GM12878 (cell line): ENCODE measurements at regions not wholly inside any gene's neighbourhood (a gene's known extent, or its start where the extent isn't known, plus 50 kb on each side); places are given as distances from the start of the nearest gene placed in this dataset.

Source experiments
- ATAC-seq: fragments of 200-7000 bp; cut with Tn5 transposase; 3 replicates; pipeline ENCODE4 v1.9.1; 2020; ENCODE audit warnings: mild to moderate bottlenecking, moderate library complexity
- BruUV-seq: library from RNA; stranded (reverse); fragments of 400-500 nt; replicated peaks from 2 replicates; lab custom pipeline; 2021; lab: Mats Ljungman, UMichigan
- CTCF ChIA-PET: fragments of 300-600 bp; sonication (Branson Sonifier 250); formaldehyde crosslinking; extraction: SDS; loops from one replicate; lab custom pipeline; 2021; ENCODE audit warnings: inconsistent platforms; lab: Yijun Ruan, JAX
- POLR2A ChIA-PET: fragments of 350-600 bp; formaldehyde crosslinking; extraction: SDS; loops from one replicate; lab custom pipeline; 2021; ENCODE audit warnings: inconsistent platforms; lab: Charles Lee
- RAD21 ChIA-PET: fragments of 300-600 bp; sonication (Branson Sonifier 250); formaldehyde crosslinking; loops from one replicate; lab custom pipeline; 2023; ENCODE audit warnings: antibody characterized with exemption; ENCODE audit not compliant: unreplicated experiment; lab: Charles Lee
- SMC1A ChIA-PET: fragments of 300-600 bp; sonication (Branson Sonifier 250); formaldehyde crosslinking; loops from one replicate; lab custom pipeline; 2023; ENCODE audit not compliant: unreplicated experiment, uncharacterized antibody; lab: Charles Lee
- DNase-seq: peaks from one replicate; pipeline ENCODE4 v3.0.0-alpha.2; 2011; ENCODE audit warnings: low read depth, low spot score
- FAIRE-seq: peaks from 3 replicates; lab custom pipeline; 2011; peaks lifted over from hg19 to GRCh38; lab: Jason Lieb, UNC
- H2AFZ ChIP-seq: 2 replicates; pipeline ENCODE4 v1.6.0; 2011; ENCODE audit warnings: low read depth, low read length, control low read depth; ENCODE audit not compliant: control insufficient read depth
- H3K27ac ChIP-seq: 2 replicates; pipeline ENCODE4 v1.5.1; 2011; ENCODE audit warnings: control low read depth; ENCODE audit not compliant: control insufficient read depth, insufficient read depth
- H3K27me3 ChIP-seq, 2 experiments: replicated peaks in 1 of 2; 2 replicates each; pipeline versions ENCODE4 v1.6.0 to v1.6.1; 2011; ENCODE audit warnings: low read length in 1 of 2; ENCODE audit not compliant: control insufficient read depth in 2 of 2, insufficient read depth in 2 of 2
- H3K36me3 ChIP-seq, 2 experiments: 2 replicates each; pipeline ENCODE4 v1.5.1; 2011; ENCODE audit warnings: low read length in 1 of 2; ENCODE audit not compliant: control insufficient read depth in 2 of 2, insufficient read depth in 2 of 2
- H3K4me1 ChIP-seq: 2 replicates; pipeline ENCODE4 v1.6.1; 2011; ENCODE audit warnings: mild to moderate bottlenecking, low read length, moderate library complexity, mixed read lengths; ENCODE audit not compliant: control insufficient read depth, insufficient read depth
- H3K4me2 ChIP-seq: 2 replicates; pipeline ENCODE4 v1.6.0; 2011; ENCODE audit warnings: control low read depth; ENCODE audit not compliant: control insufficient read depth, insufficient read depth
- H3K4me3 ChIP-seq: fragments of 200-600 bp; sonication (generic); 2 replicates; pipeline ENCODE4 v1.5.1; 2016
- H3K79me2 ChIP-seq: 2 replicates; pipeline ENCODE4 v1.6.0; 2011; ENCODE audit warnings: low read length; ENCODE audit not compliant: control insufficient read depth, insufficient read depth
- H3K9ac ChIP-seq: 2 replicates; pipeline ENCODE4 v1.8.0; 2011; ENCODE audit warnings: low read length, control low read depth, mixed read lengths; ENCODE audit not compliant: control insufficient read depth, insufficient read depth
- H3K9me3 ChIP-seq: replicated peaks from 3 replicates; pipeline ENCODE4 v1.5.1; 2011; ENCODE audit warnings: mild to moderate bottlenecking, low read length; ENCODE audit not compliant: control insufficient read depth, insufficient read depth
- H4K20me1 ChIP-seq: 2 replicates; pipeline ENCODE4 v1.6.0; 2011; ENCODE audit not compliant: control insufficient read depth, insufficient read depth
- CBX3 ChIP-seq: fragments of 200-600 bp; sonication (generic); IDR thresholded peaks from 2 replicates; pipeline ENCODE4 v1.6.1; 2016; ENCODE audit warnings: low read depth, borderline replicate concordance
- CHD2 ChIP-seq: IDR thresholded peaks from 2 replicates; pipeline ENCODE4 v1.6.1; 2011; ENCODE audit warnings: low read depth, low read length, improper control_type of control experiment, borderline replicate concordance
- KLF5 ChIP-seq: fragments of 450-650 bp; IDR thresholded peaks from 2 replicates; pipeline ENCODE4 v1.6.1; 2014; ENCODE audit warnings: mild to moderate bottlenecking; ENCODE audit not compliant: partially characterized antibody
- MAX ChIP-seq: IDR thresholded peaks from 2 replicates; pipeline ENCODE4 v1.6.1; 2012; ENCODE audit warnings: low read depth, low read length, improper control_type of control experiment
- MLLT1 ChIP-seq: fragments of 450-650 bp; IDR thresholded peaks from 2 replicates; pipeline ENCODE4 v1.6.1; 2016; ENCODE audit warnings: mild to moderate bottlenecking
- MTA2 ChIP-seq: fragments of 450-650 bp; IDR thresholded peaks from 2 replicates; pipeline ENCODE4 v1.6.1; 2016; ENCODE audit warnings: low read depth, mild to moderate bottlenecking, moderate library complexity
- PBX3 ChIP-seq: IDR thresholded peaks from 2 replicates; pipeline ENCODE4 v1.6.1; 2011; ENCODE audit warnings: mild to moderate bottlenecking, low read depth, low read length, moderate library complexity; ENCODE audit not compliant: insufficient replicate concordance
- RFX5 ChIP-seq: IDR thresholded peaks from 2 replicates; pipeline ENCODE4 v1.6.1; 2011; ENCODE audit warnings: low read depth, low read length, improper control_type of control experiment
- STAT3 ChIP-seq: IDR thresholded peaks from 2 replicates; pipeline ENCODE4 v1.6.1; 2011; ENCODE audit warnings: low read depth, low read length, improper control_type of control experiment
- SUZ12 ChIP-seq: fragments of 200-600 bp; sonication (generic); IDR thresholded peaks from one replicate; pipeline ENCODE4 v1.6.1; 2018; ENCODE audit warnings: antibody characterized with exemption, mild to moderate bottlenecking; ENCODE audit not compliant: unreplicated experiment
- YY1 ChIP-seq: IDR thresholded peaks from 2 replicates; pipeline ENCODE4 v1.6.1; 2011; ENCODE audit warnings: low read depth, mild to moderate bottlenecking, low read length
- ZBTB33 ChIP-seq: fragments of 450-650 bp; IDR thresholded peaks from 2 replicates; pipeline ENCODE4 v1.6.1; 2017; ENCODE audit warnings: mild to moderate bottlenecking
- ZSCAN29 ChIP-seq: fragments of 450-650 bp; IDR thresholded peaks from 2 replicates; pipeline ENCODE4 v1.6.1; 2017; ENCODE audit warnings: mild to moderate bottlenecking, moderate library complexity
- WGBS: methylation state at CpG from one replicate; pipeline ENCODE4 v1.1.6; 2016; ENCODE audit warnings: low lambda C conversion rate; ENCODE audit not compliant: insufficient replicate concordance, insufficient coverage; ENCODE audit errors: missing lambda C conversion rate; 5-methylcytosine and 5-hydroxymethylcytosine counted together
- in situ Hi-C: fragments of 300-500 bp; cut with MboI; formaldehyde crosslinking; loops from 9 replicates; pipeline ENCODE4 v1.14.3; 2018; ENCODE audit warnings: mixed read lengths
- intact Hi-C: fragments of 100-400 bp; cut with micrococcal nuclease; formaldehyde crosslinking; loops from one replicate; pipeline ENCODE4 v1.14.2; 2022; ENCODE audit not compliant: unreplicated experiment

GRCh38 chr3:191809326-191809949 is 348.5 kb downstream of the PYDC2 start:
- Histone ChIP-seq H3K27ac (no peak overlapping the region), H3K4me2 (no peak overlapping the region), H3K4me3 (no peak overlapping the region), H3K4me1 (no peaks in the 10 kb centered on the region), H3K9me3 (no peaks in the 10 kb centered on the region; the same call in 2 of the 3 replicates), H3K9ac (no peak overlapping the region), H3K36me3 (no peaks in the 10 kb centered on the region), H3K27me3 (no peaks in the 10 kb centered on the region), H2AFZ (no peak overlapping the region), H4K20me1 (no peaks in the 10 kb centered on the region), H3K79me2 (no peaks in the 10 kb centered on the region)
- ATAC-seq (no peak), FAIRE-seq (no peak), DNase-seq (no peak)
- ChIA-PET POLR2A (no interaction called here), CTCF (interaction anchor here (1.5 kb wide), 1 partner anchor 26 kb away, joined by 3 read pairs; no protein-coding TSS in a partner anchor), RAD21 (no interaction called here), SMC1A (interaction anchor here (1.1 kb wide), 1 partner anchor 98 kb away, joined by 3 read pairs; no protein-coding TSS in a partner anchor)
- no peak for TF ChIP-seq CHD2
- TF ChIP-seq RFX5: no peak
- TF ChIP-seq MLLT1: no peak
- no peak for TF ChIP-seq CBX3
- no peak for TF ChIP-seq MTA2
- TF ChIP-seq KLF5: no peak
- no peak for TF ChIP-seq SUZ12
- TF ChIP-seq YY1: no peak
- TF ChIP-seq ZBTB33: no peak
- TF ChIP-seq PBX3: no peak
- no peak for TF ChIP-seq MAX
- TF ChIP-seq STAT3: no peak
- TF ChIP-seq ZSCAN29: no peak
- WGBS: 73% methylated on average over 1 of the region's 1 CpG
- intact Hi-C loops (no loop called here), in situ Hi-C loops (no loop called here)
- BruUV-seq: no TSS peak
